Upper lobe of right lung (tissue), 1 donor: ENCODE measurements at regions not wholly inside any gene's neighbourhood (a gene's known extent, or its start where the extent isn't known, plus 50 kb on each side); places are given as distances from the start of the nearest gene placed in this dataset.
"Not testable (repeated sequence)": the region's sequence is repeated elsewhere in the genome, so short reads cannot be mapped to it uniquely, and the experiment has no call there.

Source experiments
- ATAC-seq: fragments of 200-7000 bp; cut with Tn5 transposase; one replicate; pipeline ENCODE4 v1.9.1; 2020; ENCODE audit warnings: mild to moderate bottlenecking, moderate library complexity
- DNase-seq: peaks from one replicate; pipeline ENCODE4 v3.0.0-alpha.2; 2020
- H3K27ac ChIP-seq: fragments of 200-600 bp; one replicate; pipeline ENCODE4 v1.8.0; 2022
- H3K27me3 ChIP-seq: fragments of 200-600 bp; one replicate; pipeline ENCODE4 v1.8.0; 2022; ENCODE audit warnings: mild to moderate bottlenecking
- H3K36me3 ChIP-seq: fragments of 200-600 bp; one replicate; pipeline ENCODE4 v1.8.0; 2022
- H3K4me1 ChIP-seq: fragments of 200-600 bp; one replicate; pipeline ENCODE4 v1.8.0; 2022
- H3K4me3 ChIP-seq: fragments of 200-600 bp; one replicate; pipeline ENCODE4 v1.8.0; 2022; ENCODE audit warnings: mild to moderate bottlenecking
- H3K9me3 ChIP-seq: fragments of 200-600 bp; one replicate; pipeline ENCODE4 v1.8.0; 2022
- intact Hi-C: fragments of 100-400 bp; cut with DNase I; formaldehyde crosslinking; loops from one replicate; pipeline ENCODE4 v1.11.0; 2022
- TF ChIP-seq, protein P1 (sequence below): fragments of 200-600 bp; IDR thresholded peaks from one replicate; pipeline ENCODE4 v1.8.0; 2022; ENCODE audit warnings: antibody characterized with exemption
- donor health status: DM: no; HTN: yes; CAD: no; lungs with severe emphysema.

GRCh38 chr4:19478791-19479190 lies 772.9 kb upstream of the SLIT2 start:
- Histone ChIP-seq H3K36me3 (no peaks in the 10 kb centered on the region), H3K9me3 (no peaks in the 10 kb centered on the region), H3K4me1 (no peaks in the 10 kb centered on the region), H3K4me3 (no peak overlapping the region), H3K27ac (no peak overlapping the region), H3K27me3 (no peaks in the 10 kb centered on the region)
- DNase-seq (no peak), ATAC-seq (no peak)
- TF ChIP-seq, protein P1, sequence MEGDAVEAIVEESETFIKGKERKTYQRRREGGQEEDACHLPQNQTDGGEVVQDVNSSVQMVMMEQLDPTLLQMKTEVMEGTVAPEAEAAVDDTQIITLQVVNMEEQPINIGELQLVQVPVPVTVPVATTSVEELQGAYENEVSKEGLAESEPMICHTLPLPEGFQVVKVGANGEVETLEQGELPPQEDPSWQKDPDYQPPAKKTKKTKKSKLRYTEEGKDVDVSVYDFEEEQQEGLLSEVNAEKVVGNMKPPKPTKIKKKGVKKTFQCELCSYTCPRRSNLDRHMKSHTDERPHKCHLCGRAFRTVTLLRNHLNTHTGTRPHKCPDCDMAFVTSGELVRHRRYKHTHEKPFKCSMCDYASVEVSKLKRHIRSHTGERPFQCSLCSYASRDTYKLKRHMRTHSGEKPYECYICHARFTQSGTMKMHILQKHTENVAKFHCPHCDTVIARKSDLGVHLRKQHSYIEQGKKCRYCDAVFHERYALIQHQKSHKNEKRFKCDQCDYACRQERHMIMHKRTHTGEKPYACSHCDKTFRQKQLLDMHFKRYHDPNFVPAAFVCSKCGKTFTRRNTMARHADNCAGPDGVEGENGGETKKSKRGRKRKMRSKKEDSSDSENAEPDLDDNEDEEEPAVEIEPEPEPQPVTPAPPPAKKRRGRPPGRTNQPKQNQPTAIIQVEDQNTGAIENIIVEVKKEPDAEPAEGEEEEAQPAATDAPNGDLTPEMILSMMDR, result no peak
- intact Hi-C loops, result no loop called here

GRCh38 chr4:19473569-19473968 lies 778.1 kb upstream of the SLIT2 start:
- Histone ChIP-seq H3K27me3 (no peaks in the 10 kb centered on the region), H3K4me1 (no peaks in the 10 kb centered on the region), H3K27ac (no peak overlapping the region), H3K4me3 (no peak overlapping the region), H3K9me3 (no peaks in the 10 kb centered on the region), H3K36me3 (no peaks in the 10 kb centered on the region)
- intact Hi-C loops, result no loop called here
- DNase-seq (no peak), ATAC-seq (no peak)
- TF ChIP-seq, protein P1, result no peak

- intact Hi-C loops, result no loop called here
- no peak overlapping the region for H3K27ac ChIP-seq
- no peaks in the 10 kb centered on the region for H3K9me3 ChIP-seq
- no peaks in the 10 kb centered on the region for H3K36me3 ChIP-seq
- no peak overlapping the region for H3K4me3 ChIP-seq
- no peaks in the 10 kb centered on the region for H3K27me3 ChIP-seq
- no peak for DNase-seq
- no peaks in the 10 kb centered on the region for H3K4me1 ChIP-seq
- TF ChIP-seq, protein P1, result no peak
- ATAC-seq, result no peak
Measured at GRCh38 chr4:19472666-19473065, 779.0 kb upstream of the SLIT2 start.

DNA sequence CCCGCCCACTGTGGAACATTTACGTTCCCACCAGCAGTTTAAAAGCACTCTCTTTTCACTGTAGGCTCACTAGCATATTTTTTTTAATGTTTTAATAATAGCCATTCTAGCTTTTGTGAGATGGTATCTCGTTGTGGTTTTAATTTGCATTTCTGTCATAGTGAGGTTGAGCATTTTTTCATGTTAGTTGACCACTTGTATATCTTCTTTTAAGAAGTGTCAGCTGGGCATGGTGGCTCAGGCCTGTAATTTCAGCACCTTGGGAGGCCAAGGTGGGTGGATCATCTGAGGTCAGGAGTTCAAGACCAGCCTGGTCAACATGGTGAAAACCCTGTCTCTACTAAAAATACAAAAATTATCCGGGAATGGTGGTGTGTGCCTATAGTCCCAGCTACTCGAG lies 781.7 kb upstream of the SLIT2 start:
- DNase-seq, intact Hi-C loops, H3K27me3 ChIP-seq, ATAC-seq, H3K27ac ChIP-seq, H3K4me1 ChIP-seq, H3K36me3 ChIP-seq, H3K9me3 ChIP-seq, H3K4me3 ChIP-seq: not testable (repeated sequence)

DNA sequence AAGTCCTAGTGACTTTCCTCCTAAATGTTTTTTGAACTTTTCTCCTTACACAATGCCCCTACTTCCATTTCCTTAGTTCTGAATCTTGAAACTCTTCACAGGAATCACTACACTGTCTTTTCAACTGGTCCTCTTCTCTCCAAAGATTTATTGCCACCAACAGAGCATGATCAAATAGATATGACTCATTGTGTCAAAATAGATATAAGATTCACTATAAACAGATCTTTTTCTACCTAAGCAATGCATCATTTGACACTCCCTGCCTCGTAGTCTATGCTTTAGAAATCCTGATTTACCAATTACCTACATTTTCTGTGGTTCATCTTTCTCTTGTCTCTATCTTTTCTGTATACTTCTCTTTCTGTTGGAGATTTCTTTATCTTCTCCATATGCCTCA lies 789.6 kb upstream of the SLIT2 start:
- H3K27me3 ChIP-seq, result no peaks in the 10 kb centered on the region
- ATAC-seq (no peak), DNase-seq (no peak)
- H3K27ac ChIP-seq, result no peak overlapping the region
- TF ChIP-seq, protein P1, result no peak
- H3K9me3 ChIP-seq, result no peaks in the 10 kb centered on the region
- no peaks in the 10 kb centered on the region for H3K36me3 ChIP-seq
- H3K4me3 ChIP-seq, result no peak overlapping the region
- intact Hi-C loops, result no loop called here
- no peaks in the 10 kb centered on the region for H3K4me1 ChIP-seq

DNA sequence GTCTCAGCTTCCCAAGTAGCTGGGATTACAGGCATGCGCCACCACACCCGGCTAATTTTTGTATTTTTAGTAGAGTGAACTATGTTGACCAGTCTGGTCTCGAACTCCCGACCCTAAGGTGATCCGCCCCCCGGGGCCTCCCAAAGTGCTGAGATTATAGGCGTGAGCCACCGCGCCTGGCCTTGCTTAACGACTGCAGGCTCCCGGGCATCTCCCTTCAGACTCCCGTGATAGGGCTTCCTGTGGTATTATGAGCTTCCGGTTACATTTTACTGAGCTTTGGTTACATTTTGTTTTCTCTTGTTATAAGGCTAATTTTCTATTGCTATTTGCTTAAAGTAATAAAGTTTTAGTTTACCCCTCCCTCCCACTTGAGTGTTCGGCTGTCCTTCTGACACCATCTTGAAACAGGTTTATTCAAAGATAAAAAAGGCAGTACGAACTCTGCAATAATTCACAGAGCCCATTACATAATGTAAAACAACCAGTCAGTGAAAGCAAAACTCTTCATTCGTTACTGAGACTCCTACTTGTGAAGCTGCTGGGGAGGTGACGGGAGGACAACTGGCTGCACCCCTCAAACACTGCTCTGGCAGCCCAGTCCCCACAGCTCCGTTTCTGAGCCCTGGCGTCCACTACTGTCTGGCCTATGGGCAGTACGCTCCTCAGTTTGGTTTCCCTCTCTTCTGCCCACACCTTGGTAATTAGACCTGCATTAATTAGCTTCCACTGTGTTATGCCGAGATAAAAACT lies 795.7 kb upstream of the SLIT2 start:
- no peak for ATAC-seq
- DNase-seq, result no peak

More for the DNA sequence above, 795.7 kb upstream of the SLIT2 start:
- H3K27me3 ChIP-seq, result no peaks in the 10 kb centered on the region
- no peak overlapping the region for H3K27ac ChIP-seq
- no peaks in the 10 kb centered on the region for H3K36me3 ChIP-seq
- H3K4me3 ChIP-seq, result no peak overlapping the region
- no peaks in the 10 kb centered on the region for H3K4me1 ChIP-seq
- H3K9me3 ChIP-seq, result no peaks in the 10 kb centered on the region
- TF ChIP-seq, protein P1, result no peak
- intact Hi-C loops, result no loop called here
